IMR-90 (cell line): ENCODE measurements at regions not wholly inside any gene's neighbourhood (a gene's known extent, or its start where the extent isn't known, plus 50 kb on each side); places are given as distances from the start of the nearest gene placed in this dataset.

ENCODE experiments used
- ATAC-seq: fragments of 200-7000 bp; cut with Tn5 transposase; 2 replicates; pipeline ENCODE4 v1.9.1; 2020; ENCODE audit warnings: low read depth, mild to moderate bottlenecking, moderate library complexity
- BruUV-seq: library from RNA; stranded (reverse); fragments of 400-500 nt; replicated peaks from 2 replicates; lab custom pipeline; 2021; lab: Mats Ljungman, UMichigan
- CTCF ChIA-PET: fragments of 300-600 bp; formaldehyde crosslinking; extraction: SDS; loops from one replicate; lab custom pipeline; 2021; ENCODE audit warnings: antibody characterized with exemption; lab: Yijun Ruan, JAX
- POLR2A ChIA-PET: fragments of 300-600 bp; sonication (Branson Sonifier 250); formaldehyde crosslinking; loops from one replicate; lab custom pipeline; 2022; ENCODE audit warnings: antibody characterized with exemption; ENCODE audit not compliant: unreplicated experiment; lab: Charles Lee
- DNase-seq: peaks from one replicate; pipeline ENCODE4 v3.0.0; 2013
- H2AFZ ChIP-seq: replicated peaks from 2 replicates; pipeline ENCODE3; 2013; ENCODE audit warnings: low read length, mild to moderate bottlenecking; ENCODE audit not compliant: poor library complexity
- H2AK5ac ChIP-seq: 2 replicates; pipeline ENCODE4 v1.6.1; 2013; ENCODE audit warnings: low read depth, low read length, inconsistent platforms
- H2AK9ac ChIP-seq: replicated peaks from 2 replicates; pipeline ENCODE3; 2013; ENCODE audit warnings: mild to moderate bottlenecking, low read depth, low read length, moderate library complexity; ENCODE audit not compliant: poor library complexity
- H2BK120ac ChIP-seq: 2 replicates; pipeline ENCODE4 v1.6.1; 2013; ENCODE audit warnings: low read depth, low read length, inconsistent platforms
- H2BK15ac ChIP-seq: 3 replicates; pipeline ENCODE4 v1.6.1; 2013; ENCODE audit warnings: low read depth, low read length, inconsistent platforms
- H2BK20ac ChIP-seq: 2 replicates; pipeline ENCODE4 v1.6.1; 2013; ENCODE audit warnings: low read depth, mild to moderate bottlenecking, inconsistent platforms, low read length, moderate library complexity
- H2BK5ac ChIP-seq: 2 replicates; pipeline ENCODE4 v1.6.1; 2013; ENCODE audit warnings: mild to moderate bottlenecking, low read depth, low read length, inconsistent platforms; ENCODE audit not compliant: poor library complexity, severe bottlenecking
- H3K14ac ChIP-seq: replicated peaks from 2 replicates; pipeline ENCODE4 v1.6.1; 2013; ENCODE audit warnings: low read depth, low read length, inconsistent platforms
- H3K18ac ChIP-seq: 2 replicates; pipeline ENCODE4 v1.6.1; 2013; ENCODE audit warnings: low read depth, low read length, control low read depth
- H3K23ac ChIP-seq: 2 replicates; pipeline ENCODE4 v1.6.1; 2013; ENCODE audit warnings: low read depth, low read length, inconsistent platforms
- H3K27ac ChIP-seq: 2 replicates; pipeline ENCODE4 v1.5.1; 2013; ENCODE audit warnings: mild to moderate bottlenecking, control low read depth, low read length; ENCODE audit not compliant: insufficient read depth
- H3K27me3 ChIP-seq: 2 replicates; pipeline ENCODE4 v1.6.1; 2013; ENCODE audit warnings: low read length; ENCODE audit not compliant: control insufficient read depth, insufficient read depth
- H3K36me3 ChIP-seq: 2 replicates; pipeline ENCODE4 v1.6.1; 2013; ENCODE audit warnings: low read length, mixed read lengths; ENCODE audit not compliant: control insufficient read depth, insufficient read depth
- H3K4ac ChIP-seq: 2 replicates; pipeline ENCODE4 v1.6.1; 2013; ENCODE audit warnings: low read depth, low read length, inconsistent platforms
- H3K4me1 ChIP-seq: 2 replicates; pipeline ENCODE4 v1.6.1; 2013; ENCODE audit warnings: low read length, mixed read lengths; ENCODE audit not compliant: control insufficient read depth, insufficient read depth
- H3K4me2 ChIP-seq: 2 replicates; pipeline ENCODE4 v1.6.1; 2013; ENCODE audit warnings: low read depth, mild to moderate bottlenecking, control low read depth, low read length, moderate library complexity
- H3K4me3 ChIP-seq: 2 replicates; pipeline ENCODE4 v1.5.1; 2013; ENCODE audit warnings: low read depth, mild to moderate bottlenecking, control low read depth, low read length, moderate library complexity; ENCODE audit not compliant: insufficient read depth
- H3K56ac ChIP-seq: 2 replicates; pipeline ENCODE4 v1.6.1; 2013; ENCODE audit warnings: low read length, inconsistent platforms; ENCODE audit not compliant: insufficient read depth; ENCODE audit errors: extremely low read depth
- H3K79me1 ChIP-seq, 2 experiments: 2 replicates each; pipeline ENCODE4 v1.6.1; 2013; ENCODE audit warnings: low read length in 2 of 2, inconsistent platforms in 1 of 2, low read depth in 1 of 2
- H3K9ac ChIP-seq: 2 replicates; pipeline ENCODE4 v1.6.1; 2013; ENCODE audit warnings: low read depth, low read length, control low read depth
- H3K9me1 ChIP-seq: 2 replicates; pipeline ENCODE4 v1.6.1; 2013; ENCODE audit warnings: low read length, inconsistent platforms; ENCODE audit not compliant: insufficient read depth
- H3K9me3 ChIP-seq: 2 replicates; pipeline ENCODE4 v1.6.1; 2013; ENCODE audit warnings: low read length; ENCODE audit not compliant: control insufficient read depth, insufficient read depth
- H4K20me1 ChIP-seq: 2 replicates; pipeline ENCODE4 v1.6.1; 2013; ENCODE audit warnings: low read length, inconsistent platforms; ENCODE audit not compliant: insufficient read depth
- H4K5ac ChIP-seq: 2 replicates; pipeline ENCODE4 v1.6.1; 2013; ENCODE audit warnings: mild to moderate bottlenecking, low read depth, low read length, control low read depth
- H4K8ac ChIP-seq, 2 experiments: 2 replicates each; pipeline ENCODE4 v1.6.1; 2013; ENCODE audit warnings: low read depth in 2 of 2, low read length in 2 of 2, control low read depth in 1 of 2, inconsistent platforms in 1 of 2
- H4K91ac ChIP-seq: 2 replicates; pipeline ENCODE4 v1.6.1; 2013; ENCODE audit warnings: low read depth, low read length, inconsistent platforms; ENCODE audit not compliant: insufficient read depth
- BHLHE40 ChIP-seq: fragments of 150-350 bp; IDR thresholded peaks from 2 replicates; pipeline ENCODE4 v1.6.1; 2016; ENCODE audit warnings: mild to moderate bottlenecking, low read depth, low read length
- CEBPB ChIP-seq: IDR thresholded peaks from 2 replicates; pipeline ENCODE4 v1.6.1; 2012; ENCODE audit warnings: low read depth, low read length, improper control_type of control experiment
- CHD1 ChIP-seq: IDR thresholded peaks from 2 replicates; pipeline ENCODE4 v1.6.1; 2012; ENCODE audit warnings: low read depth, low read length, improper control_type of control experiment
- CTCF ChIP-seq: conservative IDR thresholded peaks from 2 replicates; pipeline ENCODE4 v1.5.1; 2012; ENCODE audit warnings: mild to moderate bottlenecking, low read depth, low read length, improper control_type of control experiment
- FOS ChIP-seq: fragments of 150-350 bp; IDR thresholded peaks from 2 replicates; pipeline ENCODE4 v1.6.1; 2016; ENCODE audit warnings: low read depth, low read length
- MAFK ChIP-seq: IDR thresholded peaks from 2 replicates; pipeline ENCODE4 v1.6.1; 2012; ENCODE audit warnings: low read depth, low read length, improper control_type of control experiment
- MAZ ChIP-seq: IDR thresholded peaks from 2 replicates; pipeline ENCODE4 v1.6.1; 2012; ENCODE audit warnings: low read depth, mild to moderate bottlenecking, low read length, improper control_type of control experiment, moderate library complexity, borderline replicate concordance
- MXI1 ChIP-seq: IDR thresholded peaks from 2 replicates; pipeline ENCODE4 v1.6.1; 2012; ENCODE audit warnings: low read depth, mild to moderate bottlenecking, low read length, moderate library complexity, borderline replicate concordance
- NFE2L2 ChIP-seq: fragments of 150-350 bp; IDR thresholded peaks from 2 replicates; pipeline ENCODE4 v1.6.1; 2016; ENCODE audit warnings: low read depth, mild to moderate bottlenecking, low read length
- POLR2A ChIP-seq: IDR thresholded peaks from 2 replicates; pipeline ENCODE4 v1.6.1; 2012; ENCODE audit warnings: mild to moderate bottlenecking, low read depth, low read length
- RAD21 ChIP-seq: IDR thresholded peaks from 2 replicates; pipeline ENCODE4 v1.6.1; 2012; ENCODE audit warnings: low read length, improper control_type of control experiment
- RCOR1 ChIP-seq: IDR thresholded peaks from 2 replicates; pipeline ENCODE4 v1.6.1; 2012; ENCODE audit warnings: mild to moderate bottlenecking, low read length, improper control_type of control experiment; ENCODE audit not compliant: insufficient replicate concordance
- RFX5 ChIP-seq: IDR thresholded peaks from 2 replicates; pipeline ENCODE4 v1.8.0; 2012; ENCODE audit warnings: low read depth, mild to moderate bottlenecking, low read length, moderate library complexity
- SMC3 ChIP-seq: fragments of 150-350 bp; IDR thresholded peaks from 2 replicates; pipeline ENCODE4 v1.6.1; 2016; ENCODE audit warnings: low read depth, mild to moderate bottlenecking, antibody characterized with exemption, low read length, moderate library complexity
- WGBS, 2 experiments: methylation state at CpG; one replicate each; pipeline versions ENCODE4 v1.1.5 to v1.1.7; 2013; ENCODE audit warnings: missing lambda C conversion rate in 2 of 2; ENCODE audit not compliant: insufficient read length in 1 of 2; ENCODE audit errors: extremely low coverage in 2 of 2; 5-methylcytosine and 5-hydroxymethylcytosine counted together
- dilution Hi-C: fragments of 300-500 bp; cut with HindIII; formaldehyde crosslinking; loops from one replicate; pipeline ENCODE4 v1.14.3; 2018; ENCODE audit warnings: low sequenced_read_pairs; ENCODE audit not compliant: unreplicated experiment
- in situ Hi-C: fragments of 300-500 bp; cut with MboI; formaldehyde crosslinking; loops from 3 replicates; pipeline ENCODE4 v1.14.3; 2019; ENCODE audit warnings: low sequenced_read_pairs, inconsistent platforms, mixed read lengths
- intact Hi-C: fragments of 100-400 bp; cut with micrococcal nuclease; formaldehyde crosslinking; loops from 2 replicates; pipeline ENCODE4 v1.10.0; 2022
- TF ChIP-seq, protein P1 (sequence below): fragments of 150-350 bp; IDR thresholded peaks from 2 replicates; pipeline ENCODE4 v1.6.1; 2016; ENCODE audit warnings: low read depth, mild to moderate bottlenecking, low read length, moderate library complexity, borderline replicate concordance
- TF ChIP-seq, protein P2 (sequence below): fragments of 150-350 bp; IDR thresholded peaks from 2 replicates; pipeline ENCODE4 v1.6.1; 2017; ENCODE audit warnings: mild to moderate bottlenecking, antibody characterized with exemption, low read length, low read depth

GRCh38 chr6:65761890-65762289 lies 54.9 kb upstream of the EYS start:
- Histone ChIP-seq H4K91ac (no peak overlapping the region), H2BK5ac (no peak overlapping the region), H3K9me1 (no peaks in the 10 kb centered on the region), H4K8ac (no peak overlapping the region), H3K23ac (no peak overlapping the region), H2BK20ac (no peak overlapping the region), H3K56ac (no peak overlapping the region), H3K4me2 (no peak overlapping the region), H3K14ac (no peak overlapping the region), H3K27me3 (no peaks in the 10 kb centered on the region), H3K18ac (no peak overlapping the region), H3K4me1 (no peaks in the 10 kb centered on the region), H2BK120ac (no peak overlapping the region), H4K5ac (no peak overlapping the region), H3K27ac (no peak overlapping the region), H2AK5ac (no peak overlapping the region), H3K4me3 (no peak overlapping the region), H3K36me3 (no peaks in the 10 kb centered on the region), H2AFZ (no peak overlapping the region), H4K20me1 (no peaks in the 10 kb centered on the region), H3K9me3 (no peaks in the 10 kb centered on the region; the same call in 1 of the 2 replicates), H2BK15ac (no peak overlapping the region), H3K79me1 (no peaks in the 10 kb centered on the region), H3K4ac (no peak overlapping the region), H3K9ac (no peak overlapping the region), H2AK9ac (no peak overlapping the region)
- TF ChIP-seq, protein P1, sequence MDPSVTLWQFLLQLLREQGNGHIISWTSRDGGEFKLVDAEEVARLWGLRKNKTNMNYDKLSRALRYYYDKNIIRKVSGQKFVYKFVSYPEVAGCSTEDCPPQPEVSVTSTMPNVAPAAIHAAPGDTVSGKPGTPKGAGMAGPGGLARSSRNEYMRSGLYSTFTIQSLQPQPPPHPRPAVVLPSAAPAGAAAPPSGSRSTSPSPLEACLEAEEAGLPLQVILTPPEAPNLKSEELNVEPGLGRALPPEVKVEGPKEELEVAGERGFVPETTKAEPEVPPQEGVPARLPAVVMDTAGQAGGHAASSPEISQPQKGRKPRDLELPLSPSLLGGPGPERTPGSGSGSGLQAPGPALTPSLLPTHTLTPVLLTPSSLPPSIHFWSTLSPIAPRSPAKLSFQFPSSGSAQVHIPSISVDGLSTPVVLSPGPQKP: no peak
- no peak for TF ChIP-seq RCOR1
- TF ChIP-seq NFE2L2: no peak
- TF ChIP-seq MAZ: no peak
- TF ChIP-seq MAFK: no peak
- no peak for TF ChIP-seq FOS
- no peak for TF ChIP-seq RFX5
- TF ChIP-seq POLR2A: no peak
- no peak for TF ChIP-seq RAD21
- TF ChIP-seq, protein P2, sequence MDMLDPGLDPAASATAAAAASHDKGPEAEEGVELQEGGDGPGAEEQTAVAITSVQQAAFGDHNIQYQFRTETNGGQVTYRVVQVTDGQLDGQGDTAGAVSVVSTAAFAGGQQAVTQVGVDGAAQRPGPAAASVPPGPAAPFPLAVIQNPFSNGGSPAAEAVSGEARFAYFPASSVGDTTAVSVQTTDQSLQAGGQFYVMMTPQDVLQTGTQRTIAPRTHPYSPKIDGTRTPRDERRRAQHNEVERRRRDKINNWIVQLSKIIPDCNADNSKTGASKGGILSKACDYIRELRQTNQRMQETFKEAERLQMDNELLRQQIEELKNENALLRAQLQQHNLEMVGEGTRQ: no peak
- TF ChIP-seq MXI1: no peak
- TF ChIP-seq CTCF: no peak
- no peak for TF ChIP-seq SMC3
- TF ChIP-seq CEBPB: no peak
- TF ChIP-seq CHD1: no peak
- TF ChIP-seq BHLHE40: no peak
- WGBS, 2 experiments: no CpG with 5 or more reads among the region's 4 CpGs
- in situ Hi-C loops: no loop called here
- ChIA-PET POLR2A (no interaction called here), CTCF (no interaction called here)
- DNase-seq (no peak), ATAC-seq (no peak)
- intact Hi-C loops: no loop called here
- BruUV-seq: no TSS peak
- dilution Hi-C loops: no loop called here
